ENCODE measurements at regions not wholly inside any gene's neighbourhood (a gene's known extent, or its start where the extent isn't known, plus 50 kb on each side); places are given as distances from the start of the nearest gene placed in this dataset.

GRCh38 chrX:39633293-39633692, 464.5 kb downstream of the BCOR start:
- TF ChIP-seq CTCF (IDR thresholded peaks at IDR 0.05; ENCODE audit: low read depth, low read length, missing input control) (no peak), RAD21 (IDR thresholded peaks at IDR 0.05) (no peak), MAX (IDR thresholded peaks at IDR 0.05) (no peak), ZBTB33 (IDR thresholded peaks at IDR 0.05) (no peak), FOXA2 (IDR thresholded peaks at IDR 0.05) (no peak)
